A673 (cell line): ENCODE measurements at regions not wholly inside any gene's neighbourhood (a gene's known extent, or its start where the extent isn't known, plus 50 kb on each side); places are given as distances from the start of the nearest gene placed in this dataset.
"Not testable (repeated sequence)": the region's sequence is repeated elsewhere in the genome, so short reads cannot be mapped to it uniquely, and the experiment has no call there.

Experiments
- BruUV-seq: library from RNA; stranded (reverse); fragments of 400-500 nt; replicated peaks from 2 replicates; lab custom pipeline; 2021; lab: Mats Ljungman, UMichigan
- CTCF ChIA-PET: fragments of 300-600 bp; sonication (Branson Sonifier 250); formaldehyde crosslinking; loops from one replicate; lab custom pipeline; 2022; ENCODE audit warnings: antibody characterized with exemption; lab: Charles Lee
- POLR2A ChIA-PET: fragments of 300-600 bp; sonication (Branson Sonifier 250); formaldehyde crosslinking; loops from one replicate; lab custom pipeline; 2022; ENCODE audit warnings: antibody characterized with exemption; ENCODE audit not compliant: low non-redundant PET; lab: Charles Lee
- DNase-seq: peaks from one replicate; pipeline ENCODE4 v3.0.0-alpha.2; 2015; ENCODE audit warnings: low spot score
- H3K27ac ChIP-seq: fragments of 200-600 bp; sonication (generic); 2 replicates; pipeline ENCODE4 v1.5.1; 2016; ENCODE audit warnings: mixed run types, low read depth, mild to moderate bottlenecking, mixed read lengths, antibody characterized with exemption, low read length; ENCODE audit not compliant: poor library complexity, severe bottlenecking
- H3K27me3 ChIP-seq: fragments of 200-600 bp; sonication (generic); replicated peaks from 2 replicates; pipeline ENCODE4 v1.6.1; 2017; ENCODE audit warnings: mixed run types, low read depth, mild to moderate bottlenecking, mixed read lengths, antibody characterized with exemption, low read length; ENCODE audit not compliant: insufficient read depth, poor library complexity
- H3K36me3 ChIP-seq: fragments of 200-600 bp; sonication (generic); 2 replicates; pipeline ENCODE4 v1.6.1; 2016; ENCODE audit warnings: mixed run types, mild to moderate bottlenecking, mixed read lengths, antibody characterized with exemption, low read length; ENCODE audit not compliant: insufficient read depth, poor library complexity, severe bottlenecking
- H3K4me1 ChIP-seq: fragments of 200-600 bp; sonication (generic); 2 replicates; pipeline ENCODE4 v1.6.1; 2017; ENCODE audit warnings: mixed run types, mild to moderate bottlenecking, mixed read lengths, antibody characterized with exemption, low read length; ENCODE audit not compliant: insufficient read depth, poor library complexity, severe bottlenecking
- H3K4me3 ChIP-seq: fragments of 200-600 bp; sonication (generic); 2 replicates; pipeline ENCODE4 v1.5.1; 2016; ENCODE audit warnings: low read depth, mixed run types, mild to moderate bottlenecking, mixed read lengths, low read length; ENCODE audit not compliant: poor library complexity, severe bottlenecking
- H3K9me3 ChIP-seq: fragments of 200-600 bp; sonication (generic); 2 replicates; pipeline ENCODE4 v1.6.1; 2016; ENCODE audit warnings: mixed run types, low read depth, mild to moderate bottlenecking, mixed read lengths, antibody characterized with exemption, low read length; ENCODE audit not compliant: poor library complexity, severe bottlenecking
- EZH2 ChIP-seq: fragments of 200-600 bp; sonication (generic); IDR thresholded peaks from 2 replicates; pipeline ENCODE4 v1.6.1; 2017; ENCODE audit warnings: borderline replicate concordance, low read depth, mild to moderate bottlenecking, mixed read lengths, antibody characterized with exemption, low read length; ENCODE audit not compliant: poor library complexity, severe bottlenecking
- intact Hi-C: fragments of 100-400 bp; cut with micrococcal nuclease; formaldehyde crosslinking; loops from one replicate; pipeline ENCODE4 v1.10.0; 2022; ENCODE audit not compliant: unreplicated experiment
- TF ChIP-seq, protein P1 (sequence below): fragments of 300-800, 200-600 bp; sonication (generic); conservative IDR thresholded peaks from 2 replicates; pipeline ENCODE4 v1.5.1; 2017; ENCODE audit warnings: low read depth, mild to moderate bottlenecking, antibody characterized with exemption, low read length, moderate library complexity, mixed read lengths

DNA sequence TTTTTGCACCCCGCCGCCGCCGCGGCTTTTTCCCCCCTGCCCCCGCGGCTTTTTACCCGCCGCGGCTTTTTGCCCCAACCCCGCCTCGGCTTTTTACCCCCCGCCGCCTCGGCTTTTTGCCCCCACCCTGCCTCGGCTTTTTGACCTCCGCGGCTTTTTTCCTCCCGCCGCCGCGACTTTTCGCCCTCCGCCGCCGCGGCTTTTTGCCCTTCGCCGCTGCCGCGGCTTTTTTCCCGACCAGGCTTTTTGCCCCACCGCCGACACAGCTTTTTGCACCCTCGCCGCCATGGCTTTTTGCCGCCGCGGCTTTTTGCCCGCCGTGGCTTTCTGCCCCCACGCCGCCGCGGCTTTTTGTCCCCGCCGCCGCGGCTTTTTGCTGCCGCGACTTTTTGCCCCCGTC lies 137.0 kb upstream of the TP53TG3D start:
- Histone ChIP-seq H3K4me3 (no peak overlapping the region), H3K27me3 (peaks cover 10% of the 10 kb centered on the region), H3K36me3 (no peaks in the 10 kb centered on the region), H3K4me1 (no peaks in the 10 kb centered on the region), H3K27ac (no peak overlapping the region), H3K9me3 (no peaks in the 10 kb centered on the region)
- no peak for DNase-seq
- intact Hi-C loops = no loop called here
- BruUV-seq = no TSS peak
- CTCF ChIA-PET = no interaction called here
- no peak for TF ChIP-seq EZH2
- TF ChIP-seq, protein P1, sequence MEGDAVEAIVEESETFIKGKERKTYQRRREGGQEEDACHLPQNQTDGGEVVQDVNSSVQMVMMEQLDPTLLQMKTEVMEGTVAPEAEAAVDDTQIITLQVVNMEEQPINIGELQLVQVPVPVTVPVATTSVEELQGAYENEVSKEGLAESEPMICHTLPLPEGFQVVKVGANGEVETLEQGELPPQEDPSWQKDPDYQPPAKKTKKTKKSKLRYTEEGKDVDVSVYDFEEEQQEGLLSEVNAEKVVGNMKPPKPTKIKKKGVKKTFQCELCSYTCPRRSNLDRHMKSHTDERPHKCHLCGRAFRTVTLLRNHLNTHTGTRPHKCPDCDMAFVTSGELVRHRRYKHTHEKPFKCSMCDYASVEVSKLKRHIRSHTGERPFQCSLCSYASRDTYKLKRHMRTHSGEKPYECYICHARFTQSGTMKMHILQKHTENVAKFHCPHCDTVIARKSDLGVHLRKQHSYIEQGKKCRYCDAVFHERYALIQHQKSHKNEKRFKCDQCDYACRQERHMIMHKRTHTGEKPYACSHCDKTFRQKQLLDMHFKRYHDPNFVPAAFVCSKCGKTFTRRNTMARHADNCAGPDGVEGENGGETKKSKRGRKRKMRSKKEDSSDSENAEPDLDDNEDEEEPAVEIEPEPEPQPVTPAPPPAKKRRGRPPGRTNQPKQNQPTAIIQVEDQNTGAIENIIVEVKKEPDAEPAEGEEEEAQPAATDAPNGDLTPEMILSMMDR = no peak
- POLR2A ChIA-PET = no interaction called here

DNA sequence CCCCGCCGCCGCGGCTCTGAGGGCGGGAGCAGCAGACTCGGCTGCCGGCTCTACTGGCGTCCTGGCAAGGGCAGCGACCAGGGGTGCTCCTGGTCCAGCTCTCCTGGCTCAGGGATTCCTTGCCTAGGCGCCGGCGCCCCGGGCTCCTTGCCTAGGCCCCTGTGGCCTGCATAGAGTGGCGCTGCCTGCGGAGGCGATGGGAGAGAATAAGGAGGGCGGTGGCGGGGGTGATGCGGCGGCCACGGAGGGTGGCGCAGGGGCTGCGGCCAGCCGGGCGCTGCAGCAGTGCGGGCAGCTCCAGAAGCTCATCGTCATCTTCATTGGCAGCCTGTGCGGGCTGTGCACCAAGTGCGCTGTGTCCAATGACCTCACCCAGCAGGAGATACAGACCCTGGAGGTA lies 136.6 kb upstream of the TP53TG3D start:
- H3K4me3 ChIP-seq, DNase-seq, POLR2A ChIA-PET, BruUV-seq, H3K9me3 ChIP-seq, H3K27me3 ChIP-seq, intact Hi-C loops, CTCF ChIA-PET, H3K4me1 ChIP-seq, H3K36me3 ChIP-seq, H3K27ac ChIP-seq: not testable (repeated sequence)

DNA sequence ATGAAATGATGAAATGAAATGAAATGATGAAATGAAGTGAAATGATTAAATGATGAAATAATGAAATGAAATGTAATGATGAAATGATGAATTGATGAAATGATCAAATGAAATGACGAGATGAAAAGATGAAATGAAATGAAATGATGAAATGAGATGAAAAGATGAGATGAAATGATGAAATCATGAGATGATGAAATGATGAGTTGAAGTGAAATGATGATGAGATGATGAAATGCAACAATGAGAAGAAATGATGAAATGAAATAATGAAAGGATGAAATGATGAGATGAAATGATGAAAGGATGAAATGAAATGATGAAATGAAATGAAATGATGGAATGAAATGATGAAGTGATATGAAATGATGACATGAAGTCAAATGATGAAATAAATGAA lies 132.7 kb upstream of the TP53TG3D start:
- H3K27ac ChIP-seq, H3K36me3 ChIP-seq, DNase-seq, BruUV-seq, H3K4me1 ChIP-seq, H3K4me3 ChIP-seq, H3K9me3 ChIP-seq, CTCF ChIA-PET, H3K27me3 ChIP-seq, POLR2A ChIA-PET, intact Hi-C loops: not testable (repeated sequence)

DNA sequence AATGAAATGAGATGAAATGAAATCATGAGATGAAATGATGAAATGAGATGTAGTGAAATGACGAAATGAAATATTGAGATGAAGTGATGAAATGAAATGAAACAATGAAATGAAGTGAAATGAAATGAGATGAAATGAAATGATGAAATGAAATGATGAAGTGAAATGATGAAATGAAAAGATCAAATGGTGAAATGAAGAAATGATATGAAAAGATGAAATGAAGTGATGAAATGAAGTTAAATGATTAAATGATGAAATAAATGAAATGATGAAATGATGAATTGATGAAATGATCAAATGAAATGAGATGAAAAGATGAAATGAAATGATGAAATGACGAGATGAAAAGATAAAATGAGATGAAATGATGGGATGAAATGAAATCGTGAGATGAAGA lies 132.3 kb upstream of the TP53TG3D start:
- H3K9me3 ChIP-seq, H3K4me1 ChIP-seq, CTCF ChIA-PET, intact Hi-C loops, H3K36me3 ChIP-seq, POLR2A ChIA-PET, H3K27me3 ChIP-seq, H3K27ac ChIP-seq, DNase-seq, H3K4me3 ChIP-seq, BruUV-seq: not testable (repeated sequence)

DNA sequence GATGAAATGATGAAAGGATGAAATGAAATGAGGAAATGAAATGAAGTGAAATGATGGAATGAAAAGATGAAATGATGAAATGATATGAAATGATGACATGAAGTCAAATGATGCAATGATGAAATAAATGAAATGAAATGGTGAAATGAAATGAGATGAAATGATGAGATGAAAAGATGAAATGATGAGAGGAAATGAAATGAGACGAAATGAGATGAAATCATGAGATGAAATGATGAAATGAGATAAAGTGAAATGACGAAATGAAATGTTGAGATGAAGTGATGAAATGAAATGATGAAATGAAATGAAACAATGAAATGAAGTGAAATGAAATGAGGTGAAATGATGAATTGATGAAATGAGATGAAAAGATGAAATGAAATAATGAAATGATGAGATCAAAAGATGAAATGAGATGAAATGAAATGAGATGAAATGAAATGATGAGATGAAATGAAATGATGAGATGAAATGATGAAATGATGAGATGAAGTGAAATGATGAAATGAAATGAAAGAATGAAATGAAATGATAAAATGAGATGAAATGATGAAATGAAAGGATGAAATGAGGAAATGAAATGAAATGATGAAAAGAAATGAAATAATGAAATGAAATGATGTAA lies 131.7 kb upstream of the TP53TG3D start:
- H3K27me3 ChIP-seq, H3K27ac ChIP-seq, DNase-seq, POLR2A ChIA-PET, intact Hi-C loops, H3K36me3 ChIP-seq, BruUV-seq, CTCF ChIA-PET, H3K4me1 ChIP-seq, H3K9me3 ChIP-seq, H3K4me3 ChIP-seq: not testable (repeated sequence)

DNA sequence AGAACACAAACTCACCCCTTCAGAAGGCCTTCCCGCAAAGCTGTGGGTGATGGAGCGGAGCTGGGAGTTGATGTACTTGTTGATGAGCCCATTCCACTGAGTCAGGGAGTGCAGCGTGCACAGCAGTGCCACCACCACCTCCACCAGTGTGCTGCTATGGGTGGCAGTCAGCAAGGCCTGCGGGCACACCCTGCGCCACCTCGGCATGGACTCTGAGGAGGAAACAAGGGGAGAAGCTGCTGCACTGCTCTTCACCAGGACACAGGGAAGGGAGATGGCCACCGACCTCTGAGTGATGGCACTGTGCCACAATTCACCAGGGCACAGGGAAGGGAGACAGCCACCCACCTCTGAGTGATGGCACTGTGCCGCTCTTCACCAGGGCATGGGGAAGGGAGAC lies 100.7 kb upstream of the TP53TG3D start:
- CTCF ChIA-PET, intact Hi-C loops, H3K27me3 ChIP-seq, H3K27ac ChIP-seq, POLR2A ChIA-PET, H3K4me1 ChIP-seq, H3K4me3 ChIP-seq, BruUV-seq, H3K36me3 ChIP-seq, DNase-seq, H3K9me3 ChIP-seq: not testable (repeated sequence)
